CD14-positive monocyte (primary cell): ENCODE measurements at regions not wholly inside any gene's neighbourhood (a gene's known extent, or its start where the extent isn't known, plus 50 kb on each side); places are given as distances from the start of the nearest gene placed in this dataset.

Experiments
- DNase-seq, 3 donors: peaks; one replicate each; pipeline ENCODE4 v3.0.0-alpha.2; 2011 to 2022
- H2AFZ ChIP-seq: 2 replicates; pipeline ENCODE4 v1.6.0; 2012; ENCODE audit warnings: mild to moderate bottlenecking, low read depth, low read length, inconsistent platforms; ENCODE audit not compliant: insufficient read depth, poor library complexity, severe bottlenecking
- H3K27ac ChIP-seq, 2 donors: 1 replicate in 1 of 2; 2 replicates in 1 of 2; pipeline ENCODE4 v1.5.1; 2012 to 2013; ENCODE audit warnings: low read length in 2 of 2, control low read depth in 1 of 2, inconsistent platforms in 1 of 2, low read depth in 1 of 2, mild to moderate bottlenecking in 1 of 2
- H3K27me3 ChIP-seq, 2 donors: one replicate each; pipeline versions ENCODE4 v1.6.0 to v1.6.1; 2011 to 2013; ENCODE audit warnings: low read length in 2 of 2; ENCODE audit not compliant: control insufficient read depth in 2 of 2, insufficient read depth in 2 of 2
- H3K36me3 ChIP-seq, 2 donors: replicated peaks in 1 of 2; 1 replicate in 1 of 2; 2 replicates in 1 of 2; pipeline versions ENCODE4 v1.5.1 to v1.6.1; 2012 to 2013; ENCODE audit warnings: low read length in 2 of 2, control low read depth in 1 of 2, inconsistent platforms in 1 of 2, mild to moderate bottlenecking in 1 of 2; ENCODE audit not compliant: insufficient read depth in 2 of 2, control insufficient read depth in 1 of 2
- H3K4me1 ChIP-seq, 2 donors: 1 replicate in 1 of 2; 2 replicates in 1 of 2; pipeline versions ENCODE4 v1.5.1 to v1.6.1; 2012 to 2013; ENCODE audit warnings: low read length in 2 of 2, control low read depth in 1 of 2, inconsistent platforms in 1 of 2, mild to moderate bottlenecking in 1 of 2, moderate library complexity in 1 of 2; ENCODE audit not compliant: insufficient read depth in 2 of 2, control insufficient read depth in 1 of 2
- H3K4me2 ChIP-seq: replicated peaks from 2 replicates; pipeline ENCODE3; 2012; ENCODE audit warnings: low read length, moderate library complexity, mild to moderate bottlenecking; ENCODE audit not compliant: poor library complexity, severe bottlenecking; ENCODE audit errors: extremely low read depth
- H3K4me3 ChIP-seq, 3 experiments: fragments of 200-600 bp in 1 of 3; sonication (generic) in 1 of 3; replicated peaks in 1 of 3; 1 replicate in 2 of 3; 2 replicates in 1 of 3; pipeline ENCODE4 v1.5.1; 2011 to 2013; ENCODE audit warnings: low read length in 3 of 3, mild to moderate bottlenecking in 3 of 3, control low read depth in 2 of 3, low read depth in 2 of 3, inconsistent platforms in 1 of 3, moderate library complexity in 1 of 3
- H3K79me2 ChIP-seq: 2 replicates; pipeline ENCODE4 v1.6.0; 2012; ENCODE audit warnings: mild to moderate bottlenecking, control low read depth, inconsistent platforms, low read length, moderate library complexity; ENCODE audit not compliant: insufficient read depth
- H3K9ac ChIP-seq: 2 replicates; pipeline ENCODE4 v1.6.0; 2017; ENCODE audit warnings: low read length, mild to moderate bottlenecking; ENCODE audit not compliant: insufficient read depth, poor library complexity, severe bottlenecking
- H3K9me3 ChIP-seq, 2 donors: replicated peaks in 1 of 2; 1 replicate in 1 of 2; 2 replicates in 1 of 2; pipeline versions ENCODE4 v1.5.1 to v1.6.1; 2012 to 2013; ENCODE audit warnings: low read length in 2 of 2, control low read depth in 1 of 2; ENCODE audit not compliant: control insufficient read depth in 1 of 2, insufficient read depth in 1 of 2
- H4K20me1 ChIP-seq: 2 replicates; pipeline ENCODE4 v1.6.0; 2012; ENCODE audit warnings: mild to moderate bottlenecking, low read length, control low read depth, moderate library complexity; ENCODE audit not compliant: insufficient read depth
- H3K27ac Mint-ChIP-seq, 7 donors: one replicate each; pipeline ENCODE4 v1.8.0; 2020; ENCODE audit warnings: mild to moderate bottlenecking in 7 of 7, mixed read lengths in 7 of 7, moderate library complexity in 6 of 7, inconsistent platforms in 2 of 7
- H3K27me3 Mint-ChIP-seq, 3 donors: one replicate each; pipeline ENCODE4 v1.8.0; 2021 to 2022; ENCODE audit warnings: low read depth in 3 of 3, mild to moderate bottlenecking in 3 of 3, mixed read lengths in 3 of 3, moderate library complexity in 3 of 3, inconsistent platforms in 1 of 3
- H3K36me3 Mint-ChIP-seq, 2 donors: one replicate each; pipeline ENCODE4 v1.8.0; 2020; ENCODE audit warnings: mixed read lengths in 2 of 2, inconsistent platforms in 1 of 2, mild to moderate bottlenecking in 1 of 2
- H3K4me1 Mint-ChIP-seq: one replicate; pipeline ENCODE4 v1.8.0; 2020; ENCODE audit warnings: mild to moderate bottlenecking, mixed read lengths
- H3K4me3 Mint-ChIP-seq, 2 donors: one replicate each; pipeline ENCODE4 v1.8.0; 2020; ENCODE audit warnings: mild to moderate bottlenecking in 2 of 2, mixed read lengths in 2 of 2, moderate library complexity in 1 of 2
- H3K9me3 Mint-ChIP-seq, 7 donors: one replicate each; pipeline ENCODE4 v1.8.0; 2020 to 2022; ENCODE audit warnings: mixed read lengths in 7 of 7, mild to moderate bottlenecking in 6 of 7, moderate library complexity in 6 of 7, inconsistent platforms in 2 of 7
- CTCF ChIP-seq: fragments of 200-600 bp; IDR thresholded peaks from one replicate; pipeline ENCODE4 v1.8.0; 2022; ENCODE audit warnings: antibody characterized with exemption, mild to moderate bottlenecking
- WGBS: methylation state at CpG from one replicate; pipeline ENCODE4 v1.1.5; 2013; ENCODE audit warnings: missing lambda C conversion rate; ENCODE audit not compliant: insufficient coverage; 5-methylcytosine and 5-hydroxymethylcytosine counted together
- intact Hi-C, 2 donors: fragments of 100-400 bp; cut with micrococcal nuclease; formaldehyde crosslinking; loops; one replicate each; pipeline versions ENCODE4 v1.15.0 to v1.15.1; 2023

GRCh38 chr7:142647749-142648148 is 101.5 kb upstream of the PRSS1 start:
- Histone ChIP-seq H3K4me2 (no peak overlapping the region), H3K4me1 (peaks cover 7 to 8% of the 10 kb centered on the region in 2 donors), H3K9ac (no peak overlapping the region), H3K79me2 (no peaks in the 10 kb centered on the region), H4K20me1 (no peaks in the 10 kb centered on the region), H3K36me3 (no peaks in the 10 kb centered on the region), H2AFZ (no peak overlapping the region), H3K27me3 (peaks cover 5 to 6% of the 10 kb centered on the region in 2 donors), H3K27ac (no peak overlapping the region), H3K9me3 (no peaks in the 10 kb centered on the region), H3K4me3 (no peak overlapping the region)
- Mint-ChIP-seq H3K9me3 (peaks cover 0 to 4% (median 0%) of the 10 kb centered on the region in 7 donors), H3K4me1 (peaks cover 11% of the 10 kb centered on the region), H3K4me3 (no peak overlapping the region), H3K36me3 (no peaks in the 10 kb centered on the region), H3K27ac (no peak overlapping the region), H3K27me3 (peaks cover 7 to 15% (median 9%) of the 10 kb centered on the region in 3 donors)
- no peak for TF ChIP-seq CTCF
- DNase-seq: no peak
- no CpG with 5 or more reads among the region's 1 CpG for whole genome bisulfite sequencing
- intact Hi-C loops: loop anchor here in 1 of 2 donors (5.0 kb wide), 1 partner anchor 150 kb away; no protein-coding TSS in a partner anchor

- no peaks in the 10 kb centered on the region for H3K9me3 ChIP-seq
- H3K27ac ChIP-seq: no peak overlapping the region
- 0% methylated on average over 4 of the region's 7 CpGs for WGBS
- H3K4me1 ChIP-seq: peaks cover 7 to 8% of the 10 kb centered on the region in 2 donors
- DNase-seq: peak; percentile 1 to 15 (median 2)
- Mint-ChIP-seq H3K36me3 (no peaks in the 10 kb centered on the region), H3K4me3 (peak overlapping the region; percentile 28 to 78), H3K9me3 (peaks cover 0 to 1% (median 0%) of the 10 kb centered on the region in 7 donors), H3K27me3 (peaks cover 7 to 17% (median 9%) of the 10 kb centered on the region in 3 donors), H3K27ac (no peak overlapping the region), H3K4me1 (peaks cover 11% of the 10 kb centered on the region)
- no peak overlapping the region for H3K9ac ChIP-seq
- no peaks in the 10 kb centered on the region for H3K79me2 ChIP-seq
- intact Hi-C loops: loop anchor here in 1 of 2 donors (5.0 kb wide), 1 partner anchor 151 kb away; no protein-coding TSS in a partner anchor
- no peaks in the 10 kb centered on the region for H3K36me3 ChIP-seq
- TF ChIP-seq CTCF: no peak
- H3K27me3 ChIP-seq: peaks cover 5 to 6% of the 10 kb centered on the region in 2 donors
- H3K4me3 ChIP-seq: peak overlapping the region in 1 of 3 experiments; percentile 13
- H3K4me2 ChIP-seq: peak overlapping the region; percentile 47
- peak overlapping the region; percentile 64 for H2AFZ ChIP-seq
- no peaks in the 10 kb centered on the region for H4K20me1 ChIP-seq
These were observed 102.7 kb upstream of the PRSS1 start for GRCh38 chr7:142646386-142647140.
